Skin epidermis (tissue), 12 donors: ENCODE measurements at regions not wholly inside any gene's neighbourhood (a gene's known extent, or its start where the extent isn't known, plus 50 kb on each side); places are given as distances from the start of the nearest gene placed in this dataset.

Experiments
- H3K27ac ChIP-seq, 21 experiments: fragments of 200-600 bp; sonication (generic) in 11 of 21; one replicate each; pipeline ENCODE4 v1.5.0; 2020; ENCODE audit warnings: mild to moderate bottlenecking in 3 of 21, inconsistent platforms in 2 of 21, moderate library complexity in 2 of 21
- H3K4me3 ChIP-seq, 7 experiments: fragments of 200-600 bp; sonication (generic) in 2 of 7; one replicate each; pipeline ENCODE4 v1.5.0; 2020; ENCODE audit warnings: inconsistent platforms in 2 of 7, mild to moderate bottlenecking in 2 of 7, moderate library complexity in 1 of 7

DNA sequence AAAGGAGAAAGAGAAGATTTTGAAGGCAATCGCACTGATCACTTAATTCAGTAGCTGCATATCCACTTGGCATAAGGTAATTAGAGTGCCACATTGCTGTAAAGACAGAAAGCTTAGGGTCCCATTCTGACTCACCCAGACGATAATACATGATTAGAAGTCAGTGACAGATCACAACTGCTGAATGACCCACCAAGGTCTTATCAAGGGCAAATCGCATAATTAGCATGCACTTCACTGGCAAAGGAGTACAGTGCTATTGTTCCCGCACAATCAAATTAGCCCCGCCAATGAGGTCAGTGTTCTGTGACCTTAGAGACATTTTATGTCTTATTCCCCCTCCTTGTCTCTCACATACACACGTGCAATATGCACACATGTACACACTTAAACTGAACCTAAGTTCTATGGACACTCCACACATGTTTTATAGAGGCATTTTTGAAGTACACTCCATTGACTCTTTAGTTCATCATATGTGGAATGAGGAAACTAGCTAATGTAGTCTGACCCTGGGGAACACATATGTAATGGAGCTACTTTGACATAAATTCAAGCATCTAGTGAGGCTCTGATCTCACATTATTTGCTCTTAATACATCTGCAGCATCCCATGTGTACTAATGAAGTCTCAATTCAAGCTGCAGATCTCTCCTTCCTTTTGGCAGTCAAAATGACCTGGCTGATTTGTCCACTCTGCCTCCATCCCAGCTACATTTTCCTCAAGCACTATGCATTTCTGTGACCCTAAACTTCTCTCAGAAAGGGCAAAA is 673.8 kb upstream of the FANCL start:
- Histone ChIP-seq H3K27ac (no peak overlapping the region), H3K4me3 (no peak overlapping the region)

DNA sequence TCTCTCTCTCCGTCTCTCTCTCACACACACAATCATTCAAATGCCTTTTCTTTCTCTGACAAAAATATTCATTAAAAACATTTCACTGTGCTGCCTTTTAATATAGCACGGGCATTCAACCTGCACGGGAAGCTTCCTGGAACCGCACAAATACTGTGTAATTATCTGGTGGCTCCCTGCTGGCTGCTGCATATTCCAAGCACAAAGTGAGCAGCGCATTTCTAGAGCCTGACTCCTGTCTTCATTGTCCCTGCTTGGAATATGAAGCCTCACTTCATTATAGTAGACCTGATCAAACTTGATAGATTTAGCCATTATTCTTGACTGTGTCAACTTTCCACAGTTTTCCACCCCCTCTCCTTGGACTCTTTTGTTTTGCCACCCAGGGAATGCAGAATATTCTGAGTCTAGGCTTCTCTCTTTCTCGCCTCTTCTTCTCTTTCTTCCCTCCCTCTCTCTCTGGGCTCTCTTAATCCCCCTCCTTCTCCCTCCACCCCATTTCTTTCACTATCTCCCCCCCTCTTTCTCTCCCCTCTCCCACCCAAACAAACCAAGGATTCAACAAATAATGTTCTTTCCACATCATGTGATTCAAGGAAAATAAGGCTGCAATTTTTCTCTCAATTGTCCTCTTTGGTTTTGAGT is 672.1 kb upstream of the FANCL start:
- H3K4me3 ChIP-seq = no peak overlapping the region
- H3K27ac ChIP-seq = no peak overlapping the region

DNA sequence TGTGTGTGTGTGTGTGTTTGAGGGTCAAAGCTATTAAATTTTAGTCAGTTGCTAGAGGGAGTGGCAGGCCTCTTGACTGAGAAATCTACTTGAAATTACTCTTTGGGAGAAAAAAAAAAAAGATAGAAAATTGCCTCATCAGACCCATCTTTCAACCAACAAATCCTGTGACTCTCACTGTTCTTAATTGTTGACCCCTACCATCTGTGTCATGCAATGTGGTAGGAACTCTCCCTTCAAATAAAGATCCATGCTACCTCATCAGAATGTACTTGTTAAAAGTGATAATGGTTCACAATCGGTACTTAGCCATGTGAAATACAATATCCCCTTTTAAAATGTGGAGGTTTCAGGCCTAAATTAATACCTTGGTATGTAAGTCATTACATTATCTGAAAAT is 670.8 kb upstream of the FANCL start:
- H3K27ac ChIP-seq = no peak overlapping the region

DNA sequence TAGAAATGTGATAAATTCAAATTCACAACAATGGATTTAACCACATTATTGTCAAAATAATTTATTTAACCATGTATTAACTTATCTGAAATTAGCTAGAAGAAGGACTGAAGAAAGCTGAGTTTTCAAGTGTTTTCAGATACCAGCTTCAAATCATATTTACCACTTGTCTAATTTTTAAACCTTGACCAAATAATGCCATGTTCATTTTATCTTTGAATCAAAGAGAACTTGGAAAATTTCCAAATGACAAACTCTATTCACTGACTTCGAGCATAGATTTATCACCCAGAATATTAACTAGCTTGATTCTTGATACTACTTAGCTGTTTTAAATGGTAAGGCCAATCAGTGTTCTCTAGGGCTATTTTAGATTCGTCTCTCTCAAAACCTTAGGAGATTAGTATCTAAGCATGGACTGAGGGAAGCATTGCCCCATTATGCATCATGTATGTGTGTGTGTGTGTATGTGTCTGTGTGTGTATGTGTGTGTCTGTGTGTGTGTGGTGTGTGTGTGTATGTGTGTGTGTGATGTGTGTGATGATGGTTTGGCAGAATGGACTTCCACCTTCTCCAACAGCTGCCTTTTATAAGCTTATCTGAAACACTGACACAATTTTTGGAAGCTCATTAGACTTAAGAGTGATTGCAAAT is 667.5 kb upstream of the FANCL start:
- Histone ChIP-seq H3K4me3 (no peak overlapping the region), H3K27ac (no peak overlapping the region)

More for the DNA sequence above, 670.8 kb upstream of the FANCL start:
- no peak overlapping the region for H3K4me3 ChIP-seq

DNA sequence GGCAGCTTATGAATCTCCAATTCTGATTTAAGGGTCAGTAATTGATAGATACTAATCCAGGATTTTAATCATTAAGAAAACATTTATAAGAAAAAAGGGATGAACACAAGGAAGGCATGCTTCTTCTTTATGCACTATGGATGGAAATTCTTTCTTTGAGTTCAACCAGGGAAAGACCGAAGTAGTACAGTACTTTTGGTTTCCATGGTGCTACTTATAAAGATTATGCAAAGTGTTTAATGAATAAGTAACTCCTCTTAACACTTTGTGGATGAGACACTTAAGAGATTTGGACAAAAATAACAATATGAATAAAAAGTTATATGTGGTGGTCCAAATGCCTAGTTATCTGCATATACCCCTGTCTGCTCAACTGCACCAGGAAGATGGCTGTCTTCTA is 666.5 kb upstream of the FANCL start:
- H3K27ac ChIP-seq = no peak overlapping the region

DNA sequence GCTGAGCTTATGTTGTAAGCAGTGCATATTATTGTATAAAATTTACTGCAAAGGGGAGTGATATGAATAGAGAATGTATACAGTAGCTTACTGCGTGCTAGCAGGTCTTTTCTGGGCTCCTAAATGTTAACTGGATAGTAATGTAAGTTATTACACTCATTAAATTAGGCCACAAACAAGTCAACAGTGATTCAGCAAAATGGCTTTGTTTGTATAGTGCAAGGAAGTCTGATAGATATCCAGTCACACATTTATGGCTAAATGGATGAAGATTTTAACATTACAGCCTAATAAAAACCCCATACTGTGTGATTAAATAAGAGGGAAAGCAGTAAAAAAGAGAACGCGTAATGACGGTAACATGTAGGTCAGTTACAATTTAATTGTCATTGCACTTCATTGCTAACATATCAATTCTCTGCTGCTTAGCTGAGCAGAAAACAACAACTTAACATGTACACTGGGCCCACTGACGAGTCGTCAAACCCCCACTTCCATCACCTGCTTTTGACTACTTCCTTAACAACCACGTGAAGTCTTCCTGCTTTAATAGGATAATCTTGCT is 665.0 kb upstream of the FANCL start:
- Histone ChIP-seq H3K27ac (no peak overlapping the region), H3K4me3 (no peak overlapping the region)

More for the DNA sequence above, 666.5 kb upstream of the FANCL start:
- no peak overlapping the region for H3K4me3 ChIP-seq

DNA sequence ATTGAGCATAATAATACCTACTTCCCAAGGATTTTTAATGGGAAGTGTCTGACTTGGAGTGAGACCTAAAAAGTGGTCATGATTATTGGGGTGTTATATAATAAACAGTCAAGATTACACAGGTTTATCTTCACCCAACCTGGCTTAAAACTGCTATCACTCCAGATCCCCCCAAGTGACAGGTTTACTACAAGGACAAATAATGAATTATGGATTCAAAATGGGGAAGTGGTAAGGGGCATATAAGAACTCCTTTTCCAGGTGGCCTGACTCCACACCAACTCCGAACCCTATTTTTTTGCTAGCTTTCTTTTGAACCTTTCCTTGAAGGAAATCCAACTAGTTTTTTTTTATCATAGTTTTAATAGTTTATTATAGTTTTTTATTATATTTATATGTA is 663.0 kb upstream of the FANCL start:
- H3K4me3 ChIP-seq = no peak overlapping the region
- no peak overlapping the region for H3K27ac ChIP-seq

DNA sequence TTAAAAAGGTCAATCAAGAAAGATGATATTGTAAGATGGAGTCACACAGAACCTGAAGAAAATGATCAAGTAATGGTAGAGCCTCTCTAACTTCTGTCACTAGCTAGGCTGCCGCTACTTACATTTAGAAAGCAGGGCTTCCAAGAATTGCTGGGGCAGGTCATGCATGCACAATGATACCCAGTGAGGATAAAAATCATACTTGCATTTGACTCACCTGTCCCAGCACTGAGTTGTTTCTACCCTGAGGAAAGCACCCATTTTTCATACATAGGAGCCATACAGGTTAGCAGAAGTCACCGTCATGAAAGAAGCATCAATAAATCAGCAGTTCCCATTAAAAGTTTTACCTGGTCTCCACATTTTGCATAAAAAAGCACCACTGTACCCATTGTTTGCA is 662.3 kb upstream of the FANCL start:
- Histone ChIP-seq H3K4me3 (no peak overlapping the region), H3K27ac (no peak overlapping the region)

DNA sequence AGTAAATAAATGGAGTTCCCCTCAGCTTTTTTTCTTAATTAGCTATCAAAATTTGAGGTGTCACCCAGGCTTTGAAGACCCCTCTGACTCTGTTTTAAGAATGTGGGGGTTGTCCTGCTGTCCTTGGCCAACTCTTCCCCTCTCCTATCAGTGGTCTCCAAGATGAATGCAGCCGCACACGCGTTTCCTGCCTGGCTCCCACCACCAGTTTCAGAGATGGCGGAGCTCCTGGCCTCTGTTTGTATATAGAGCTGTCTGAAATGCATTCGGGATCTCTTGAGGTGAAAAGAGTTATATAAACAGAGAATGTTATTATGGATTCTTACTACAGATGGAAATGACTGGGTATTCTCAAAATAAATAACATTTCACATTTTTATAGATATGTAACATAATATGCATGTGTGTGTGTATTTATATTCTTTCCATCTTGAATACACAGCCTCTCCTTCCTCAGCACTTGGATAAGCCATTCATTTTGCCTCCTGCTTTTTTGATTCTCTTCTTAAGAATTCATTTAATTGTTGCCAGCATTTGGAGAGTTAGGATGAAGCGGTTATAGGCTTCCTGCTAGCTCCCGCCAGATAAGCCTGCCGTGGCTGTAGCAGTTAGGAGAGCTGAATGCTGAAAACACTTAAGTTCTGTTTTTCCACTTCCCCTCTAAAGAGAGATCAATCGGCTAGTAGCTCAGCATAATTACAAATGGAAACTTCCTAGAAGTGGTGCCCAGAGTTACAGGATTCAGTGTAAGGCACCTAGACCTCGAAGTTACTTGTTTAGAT is 659.3 kb upstream of the FANCL start:
- H3K27ac ChIP-seq = no peak overlapping the region
- H3K4me3 ChIP-seq = no peak overlapping the region

DNA sequence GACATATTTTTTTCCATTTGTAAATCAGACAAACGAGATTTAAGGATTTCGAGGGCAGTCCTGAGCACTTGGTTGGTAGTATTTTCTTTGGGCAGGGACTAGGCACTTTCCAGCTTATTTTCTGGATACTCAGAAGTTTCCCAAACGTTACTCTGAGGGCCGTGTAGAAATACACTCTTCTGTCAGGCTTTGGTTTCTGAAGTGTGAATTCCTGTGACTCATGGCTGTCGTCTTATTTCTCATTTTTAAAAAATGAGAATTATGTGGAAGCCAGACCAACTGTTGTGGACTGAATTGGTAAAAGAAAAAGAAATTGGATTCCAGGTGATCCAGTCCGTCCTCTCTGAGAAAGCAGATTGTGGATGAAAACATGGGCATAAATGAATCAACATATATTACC is 658.6 kb upstream of the FANCL start:
- Histone ChIP-seq H3K27ac (no peak overlapping the region), H3K4me3 (no peak overlapping the region)

DNA sequence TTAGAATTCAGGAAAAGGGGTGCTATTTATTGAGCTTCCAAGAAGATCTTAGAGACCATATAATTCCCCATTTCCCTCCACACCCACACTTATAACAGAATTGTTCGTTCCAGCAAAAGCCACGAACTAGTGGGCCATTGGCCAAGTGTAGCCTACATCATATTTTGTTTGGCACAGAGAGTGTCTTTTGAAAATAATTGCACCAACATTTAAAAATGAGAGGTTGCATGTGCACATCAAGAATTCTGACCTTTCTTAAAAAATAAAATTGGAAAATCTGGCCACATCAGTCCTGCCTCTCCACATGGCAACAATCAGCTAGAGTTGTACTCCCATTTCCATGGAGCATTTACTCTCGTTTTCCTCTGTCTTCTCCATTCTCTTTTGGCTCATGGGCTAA is 655.5 kb upstream of the FANCL start:
- H3K4me3 ChIP-seq = no peak overlapping the region
- H3K27ac ChIP-seq = no peak overlapping the region

DNA sequence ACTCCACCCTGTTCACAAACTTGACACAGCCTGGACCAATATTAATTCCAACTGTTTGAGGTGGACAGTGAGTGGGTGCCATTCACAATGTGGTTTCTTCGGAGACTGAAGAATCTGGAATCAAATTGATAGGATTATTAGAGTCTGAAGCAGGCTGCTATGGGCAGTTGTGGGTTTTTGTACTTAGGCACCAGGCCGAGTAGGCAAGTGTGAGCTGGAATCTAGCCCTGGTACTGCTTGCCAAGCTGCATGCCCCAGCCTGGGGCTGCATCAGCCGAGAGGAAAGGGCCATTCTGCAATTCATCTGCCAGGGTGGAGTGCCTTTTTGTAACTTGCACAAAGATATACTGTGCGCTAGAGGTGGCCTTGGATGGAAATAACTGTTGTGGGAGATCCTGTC is 654.7 kb upstream of the FANCL start:
- Histone ChIP-seq H3K4me3 (no peak overlapping the region), H3K27ac (no peak overlapping the region)

DNA sequence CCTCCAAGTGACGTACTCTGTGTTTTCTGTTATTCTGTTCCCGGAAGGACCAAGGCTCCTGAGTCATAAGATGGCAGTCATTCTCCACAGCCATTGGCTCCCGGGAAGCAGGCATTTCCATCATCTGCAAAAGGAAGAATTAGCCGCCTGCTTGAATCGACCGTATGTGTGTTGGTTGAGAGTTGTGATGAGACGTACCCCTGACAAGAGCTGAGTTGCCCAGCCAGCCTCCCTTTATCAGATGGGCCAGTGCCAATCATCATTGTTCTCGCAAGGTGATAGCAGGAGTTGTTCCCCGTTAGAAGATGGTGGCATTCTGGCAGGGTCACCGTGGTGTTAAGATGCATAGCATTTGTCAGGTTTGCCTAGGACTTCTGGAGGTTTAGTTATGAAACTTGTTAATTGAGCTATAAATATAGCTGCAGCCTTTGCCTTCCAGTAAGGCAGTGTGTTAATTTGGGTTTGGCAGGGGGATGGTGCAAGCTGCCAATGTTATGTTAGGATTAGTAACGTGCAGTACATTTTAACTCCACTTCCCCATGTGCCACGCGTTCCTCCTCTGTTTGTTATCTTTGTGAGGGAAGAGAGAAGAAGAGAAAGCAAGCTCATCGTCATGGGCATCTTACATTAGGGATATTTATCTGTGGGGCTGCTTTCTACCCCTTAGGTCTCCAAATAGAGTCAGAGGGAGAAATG is 652.7 kb upstream of the FANCL start:
- H3K4me3 ChIP-seq = no peak overlapping the region
- no peak overlapping the region for H3K27ac ChIP-seq

DNA sequence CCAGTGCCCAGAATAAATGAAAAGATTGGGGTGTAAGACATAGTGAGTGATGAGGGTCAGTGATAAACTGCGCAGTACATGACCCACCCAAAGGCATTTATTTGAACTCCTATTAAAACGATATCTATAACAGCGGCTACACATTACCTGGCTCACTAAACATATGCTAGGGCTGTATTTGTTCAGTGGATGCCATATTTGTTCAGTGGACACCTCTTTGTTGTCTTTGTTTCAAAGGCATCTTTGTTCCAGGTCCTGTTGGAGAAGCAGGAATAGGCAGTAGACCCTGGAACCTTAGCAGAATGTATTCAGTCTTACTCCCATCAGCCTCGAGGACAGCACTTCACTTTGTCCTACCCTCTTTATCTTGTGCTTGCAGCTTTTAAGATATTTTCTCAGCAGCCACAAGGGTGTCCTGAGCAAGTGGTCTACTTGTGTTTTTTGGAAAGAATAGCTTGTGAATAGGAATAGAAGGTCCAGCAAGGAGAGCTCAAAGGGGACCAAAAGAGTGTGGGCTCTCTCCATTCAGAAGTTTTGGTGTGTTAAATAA is 650.8 kb upstream of the FANCL start:
- Histone ChIP-seq H3K27ac (no peak overlapping the region), H3K4me3 (no peak overlapping the region)

DNA sequence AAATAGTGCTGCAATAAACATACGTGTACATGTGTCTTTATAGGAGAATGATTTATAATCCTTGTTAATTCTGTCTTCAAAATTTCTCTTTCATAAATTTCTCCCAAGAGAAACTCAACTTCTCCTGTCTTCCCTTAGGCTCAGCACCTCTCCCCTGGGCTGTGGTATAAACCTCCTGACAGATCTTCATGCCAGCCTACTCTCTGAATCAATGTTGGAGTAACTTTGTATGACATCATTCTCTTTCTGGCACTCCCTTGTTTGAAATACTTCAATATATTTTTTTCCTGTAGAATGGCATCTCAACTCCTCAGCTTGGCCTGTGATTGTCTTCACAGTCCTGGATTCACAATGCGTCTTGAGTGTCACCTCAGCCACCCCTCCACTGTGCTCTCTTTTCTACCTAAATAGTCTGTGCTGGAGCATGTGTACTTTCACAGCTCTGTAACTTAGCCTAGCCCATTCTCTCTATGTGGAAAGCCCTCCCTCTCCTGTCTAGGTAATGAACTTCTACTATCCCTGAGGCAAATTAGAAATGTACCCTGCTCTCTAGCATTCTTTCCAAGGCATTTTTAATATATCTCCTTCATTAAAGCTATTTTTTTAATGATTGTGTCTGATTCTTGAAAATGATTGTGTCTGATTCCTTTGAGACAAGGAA is 649.9 kb upstream of the FANCL start:
- no peak overlapping the region for H3K4me3 ChIP-seq
- H3K27ac ChIP-seq = no peak overlapping the region

DNA sequence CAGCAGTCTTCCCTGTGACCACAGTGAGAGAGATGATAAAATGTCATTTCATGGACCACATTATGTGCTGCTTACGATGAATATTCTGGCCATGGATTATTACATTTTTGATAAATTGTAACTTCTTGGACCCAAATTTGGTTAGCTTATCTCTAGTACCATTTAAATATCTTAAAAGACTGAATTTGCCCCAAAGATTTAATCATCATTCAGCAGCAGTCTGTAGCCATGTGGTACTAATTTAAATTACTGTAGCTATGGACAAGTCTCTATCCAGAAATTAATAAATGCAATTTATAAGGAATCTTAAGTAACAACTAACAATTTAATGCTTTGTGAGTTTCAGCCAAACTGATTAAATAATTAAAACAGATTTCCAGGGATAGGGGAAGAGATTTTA is 644.9 kb upstream of the FANCL start:
- Histone ChIP-seq H3K27ac (no peak overlapping the region), H3K4me3 (no peak overlapping the region)

DNA sequence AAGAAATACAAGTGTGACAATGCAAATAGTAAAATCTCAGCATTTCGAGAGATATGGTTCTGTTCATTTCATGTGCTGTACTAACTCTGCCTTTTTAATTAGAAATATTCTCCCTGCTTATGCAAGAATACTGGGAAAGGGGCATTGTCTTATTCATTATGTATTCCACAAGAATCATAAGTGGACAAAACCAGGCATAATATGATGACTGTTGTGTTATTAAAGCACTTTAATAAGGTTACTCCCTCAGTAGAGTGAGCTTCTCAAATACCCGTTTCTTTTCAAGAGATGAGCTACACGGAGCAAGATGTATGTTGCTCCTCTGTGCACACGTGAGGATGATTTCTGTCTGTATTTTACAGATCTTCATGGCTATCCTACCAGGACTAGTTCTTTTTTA is 638.7 kb upstream of the FANCL start:
- no peak overlapping the region for H3K27ac ChIP-seq

DNA sequence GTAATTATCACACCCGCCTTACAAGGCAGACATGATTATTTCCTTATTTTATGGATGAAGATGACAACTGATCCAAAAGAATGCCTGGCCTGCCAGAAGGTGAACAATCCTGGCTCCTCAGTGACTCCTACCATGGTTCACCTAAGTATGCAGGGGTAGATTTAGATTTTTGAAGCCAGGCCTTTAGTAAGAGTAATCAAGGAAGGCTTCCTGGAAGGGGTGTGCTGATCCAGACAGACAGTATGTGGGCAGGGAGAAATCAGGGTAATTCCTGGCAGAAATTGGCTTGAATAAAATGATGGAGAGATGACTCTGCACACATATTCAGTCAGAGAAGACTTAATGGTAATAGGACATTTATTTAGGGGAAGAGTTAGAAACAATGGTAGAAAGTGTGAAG is 637.7 kb upstream of the FANCL start:
- no peak overlapping the region for H3K27ac ChIP-seq
- no peak overlapping the region for H3K4me3 ChIP-seq

More for the DNA sequence above, 638.7 kb upstream of the FANCL start:
- no peak overlapping the region for H3K4me3 ChIP-seq

DNA sequence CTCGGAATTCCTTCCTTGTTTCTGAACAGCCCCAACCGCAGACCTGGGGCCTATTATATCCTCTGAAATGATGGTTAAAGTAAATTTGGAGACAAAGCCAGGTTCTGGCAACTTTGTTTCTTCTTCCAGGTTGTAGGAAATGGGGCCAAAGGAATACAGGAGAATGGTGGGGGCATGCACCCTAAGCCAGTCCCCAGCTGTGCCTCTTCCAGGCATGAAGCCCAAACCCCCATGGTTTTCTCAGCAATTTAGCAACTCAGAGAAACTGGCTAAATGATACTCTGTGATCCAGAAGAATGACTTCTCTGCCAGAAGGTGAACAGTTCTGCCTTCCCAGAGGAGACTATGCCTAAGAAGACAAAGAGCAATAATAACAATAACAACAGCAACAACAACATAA is 635.0 kb upstream of the FANCL start:
- no peak overlapping the region for H3K27ac ChIP-seq
- H3K4me3 ChIP-seq = no peak overlapping the region
